Neural cell (in vitro differentiated cells): ENCODE measurements at regions not wholly inside any gene's neighbourhood (a gene's known extent, or its start where the extent isn't known, plus 50 kb on each side); places are given as distances from the start of the nearest gene placed in this dataset.

ENCODE experiments used
- H2AFZ ChIP-seq: fragments of 200-600, 300-800 bp; sonication (generic), shearing (Covaris generic); 2 replicates; pipeline ENCODE4 v1.6.0; 2014; ENCODE audit warnings: low read depth, mild to moderate bottlenecking, antibody characterized with exemption, low read length, moderate library complexity
- H3F3A ChIP-seq: fragments of 200-600 bp; shearing (Covaris generic); 2 replicates; pipeline ENCODE4 v1.6.1; 2016; ENCODE audit warnings: mild to moderate bottlenecking, moderate library complexity, mixed read lengths, antibody characterized with exemption, low read length; ENCODE audit not compliant: insufficient read depth, poor library complexity, severe bottlenecking
- H3K27ac ChIP-seq: fragments of 200-600, 300-800 bp; sonication (generic), shearing (Covaris generic); 2 replicates; pipeline ENCODE4 v1.5.1; 2014; ENCODE audit warnings: mild to moderate bottlenecking, low read length, moderate library complexity
- H3K27me3 ChIP-seq: fragments of 300-800, 200-600 bp; sonication (generic), shearing (Covaris generic); 2 replicates; pipeline ENCODE4 v1.6.0; 2014; ENCODE audit warnings: mild to moderate bottlenecking, low read depth, low read length, moderate library complexity; ENCODE audit not compliant: insufficient read depth
- H3K36me3 ChIP-seq: fragments of 300-800, 200-600 bp; sonication (generic), shearing (Covaris generic); 2 replicates; pipeline ENCODE4 v1.5.1; 2014; ENCODE audit warnings: mild to moderate bottlenecking, antibody characterized with exemption, low read length, moderate library complexity; ENCODE audit not compliant: insufficient read depth
- H3K4me2 ChIP-seq: fragments of 300-800, 200-600 bp; sonication (generic), shearing (Covaris generic); 2 replicates; pipeline ENCODE4 v1.6.0; 2014; ENCODE audit warnings: mild to moderate bottlenecking, low read length
- H3K4me3 ChIP-seq: fragments of 300-800, 200-600 bp; sonication (generic), shearing (Covaris generic); 2 replicates; pipeline ENCODE4 v1.5.1; 2014; ENCODE audit warnings: mild to moderate bottlenecking, low read length, moderate library complexity
- H3K79me2 ChIP-seq: fragments of 200-600 bp; shearing (Covaris generic); replicated peaks from 2 replicates; pipeline ENCODE4 v1.6.0; 2014; ENCODE audit warnings: mild to moderate bottlenecking, low read length, moderate library complexity; ENCODE audit not compliant: insufficient read depth
- H3K9ac ChIP-seq: fragments of 300-800, 200-600 bp; sonication (generic), shearing (Covaris generic); 2 replicates; pipeline ENCODE4 v1.6.1; 2016; ENCODE audit warnings: mild to moderate bottlenecking, low read length, mixed read lengths
- H3K9me2 ChIP-seq: fragments of 200-600 bp; shearing (Covaris generic); 2 replicates; pipeline ENCODE4 v1.6.1; 2016; ENCODE audit warnings: mild to moderate bottlenecking, low read length, mixed read lengths; ENCODE audit not compliant: insufficient read depth
- H3K9me3 ChIP-seq: fragments of 200-600, 300-800 bp; sonication (generic), shearing (Covaris generic); 2 replicates; pipeline ENCODE4 v1.6.1; 2016; ENCODE audit warnings: mild to moderate bottlenecking, mixed run types, low read length, moderate library complexity, mixed read lengths
- H4K20me1 ChIP-seq: fragments of 200-600 bp; shearing (Covaris generic); 2 replicates; pipeline ENCODE4 v1.6.1; 2016; ENCODE audit warnings: mild to moderate bottlenecking, mixed run types; ENCODE audit not compliant: insufficient read depth
- CTCF ChIP-seq: fragments of 450-650 bp; IDR thresholded peaks from 2 replicates; pipeline ENCODE4 v1.5.1; 2014; ENCODE audit warnings: antibody characterized with exemption, mild to moderate bottlenecking, moderate library complexity; ENCODE audit not compliant: poor library complexity, severe bottlenecking
- EP300 ChIP-seq: fragments of 450-650 bp; conservative IDR thresholded peaks from 2 replicates; pipeline ENCODE4 v1.6.1; 2014; ENCODE audit warnings: antibody characterized with exemption, mild to moderate bottlenecking, moderate library complexity; ENCODE audit not compliant: poor library complexity, severe bottlenecking
- EZH2 ChIP-seq: fragments of 200-600, 300-800 bp; shearing (Covaris generic), sonication (generic); IDR thresholded peaks from 2 replicates; pipeline ENCODE4 v1.6.1; 2014; ENCODE audit warnings: antibody characterized with exemption, low read length, borderline replicate concordance, mild to moderate bottlenecking; ENCODE audit not compliant: insufficient read depth, poor library complexity, severe bottlenecking
- MXI1 ChIP-seq: fragments of 450-650 bp; conservative IDR thresholded peaks from 2 replicates; pipeline ENCODE4 v1.6.1; 2014; ENCODE audit warnings: antibody characterized with exemption, mild to moderate bottlenecking; ENCODE audit not compliant: poor library complexity, severe bottlenecking
- POLR2AphosphoS5 ChIP-seq: IDR thresholded peaks from 2 replicates; pipeline ENCODE4 v1.6.1; 2012
- RAD21 ChIP-seq: fragments of 450-650 bp; conservative IDR thresholded peaks from 2 replicates; pipeline ENCODE4 v1.6.1; 2014; ENCODE audit warnings: antibody characterized with exemption, mild to moderate bottlenecking, moderate library complexity
- REST ChIP-seq: IDR thresholded peaks from 2 replicates; pipeline ENCODE4 v1.6.1; 2012; ENCODE audit warnings: borderline replicate concordance
- SMC3 ChIP-seq: fragments of 450-650 bp; conservative IDR thresholded peaks from 2 replicates; pipeline ENCODE4 v1.6.1; 2014; ENCODE audit warnings: antibody characterized with exemption, mild to moderate bottlenecking, moderate library complexity; ENCODE audit not compliant: poor library complexity
- TAF1 ChIP-seq: IDR thresholded peaks from 2 replicates; pipeline ENCODE4 v1.6.1; 2012; ENCODE audit warnings: low read depth

GRCh38 chr2:216261042-216261537 is 111.2 kb downstream of the MARCHF4 start:
- H4K20me1 ChIP-seq, result no peaks in the 10 kb centered on the region
- H3K36me3 ChIP-seq, result peaks cover 9% of the 10 kb centered on the region
- H3K9me3 ChIP-seq, result no peaks in the 10 kb centered on the region
- no peak overlapping the region for H3K4me2 ChIP-seq
- H3K79me2 ChIP-seq, result no peaks in the 10 kb centered on the region
- no peaks in the 10 kb centered on the region for H3F3A ChIP-seq
- H3K9ac ChIP-seq, result no peak overlapping the region
- no peak overlapping the region for H3K27ac ChIP-seq
- H3K9me2 ChIP-seq, result no peaks in the 10 kb centered on the region
- no peaks in the 10 kb centered on the region for H3K27me3 ChIP-seq
- no peak overlapping the region for H2AFZ ChIP-seq
- no peak overlapping the region for H3K4me3 ChIP-seq
- no peak for TF ChIP-seq CTCF
- TF ChIP-seq SMC3, result no peak

GRCh38 chr2:216260629-216261028 is 111.7 kb downstream of the MARCHF4 start:
- TF ChIP-seq EZH2 (no peak), MXI1 (no peak), POLR2AphosphoS5 (no peak), SMC3 (no peak)
- Histone ChIP-seq H2AFZ (no peak overlapping the region), H3K9me2 (no peaks in the 10 kb centered on the region), H4K20me1 (no peaks in the 10 kb centered on the region), H3K27ac (no peak overlapping the region), H3K4me3 (no peak overlapping the region), H3K9me3 (no peaks in the 10 kb centered on the region), H3K9ac (no peak overlapping the region), H3K4me2 (no peak overlapping the region), H3F3A (no peaks in the 10 kb centered on the region), H3K79me2 (no peaks in the 10 kb centered on the region), H3K36me3 (peaks cover 9% of the 10 kb centered on the region), H3K27me3 (no peaks in the 10 kb centered on the region)

DNA sequence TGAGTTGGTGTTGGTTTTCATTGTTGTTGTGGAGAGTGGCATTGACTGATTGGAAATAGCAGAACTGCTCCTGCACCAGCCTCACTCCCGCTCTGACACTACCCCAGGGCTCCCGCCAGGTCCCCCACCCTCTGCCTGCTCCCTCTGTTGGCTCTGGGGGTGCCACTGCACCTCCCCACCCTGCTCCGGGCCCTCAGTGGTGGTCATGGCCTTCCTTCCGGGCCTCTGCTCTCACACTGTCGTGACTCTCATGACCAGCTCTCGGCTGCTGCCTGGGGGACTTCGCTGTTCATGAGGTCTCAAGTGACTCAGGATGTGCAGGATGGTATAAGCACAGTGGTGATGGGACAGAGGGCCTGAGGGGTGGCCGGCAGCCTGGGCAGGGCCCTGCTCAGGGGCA is 113.2 kb downstream of the MARCHF4 start:
- Histone ChIP-seq H3K4me3 (no peak overlapping the region), H2AFZ (no peak overlapping the region), H3K9ac (no peak overlapping the region), H3K27me3 (no peaks in the 10 kb centered on the region), H3K27ac (no peak overlapping the region), H3K4me2 (no peak overlapping the region), H3F3A (no peaks in the 10 kb centered on the region), H3K36me3 (peaks cover 9% of the 10 kb centered on the region), H3K9me2 (no peaks in the 10 kb centered on the region), H3K9me3 (no peaks in the 10 kb centered on the region), H3K79me2 (no peaks in the 10 kb centered on the region), H4K20me1 (no peaks in the 10 kb centered on the region)
- TF ChIP-seq TAF1, result no peak
- TF ChIP-seq EP300, result no peak
- no peak for TF ChIP-seq REST
- no peak for TF ChIP-seq CTCF
- no peak for TF ChIP-seq MXI1
- TF ChIP-seq SMC3, result no peak
- no peak for TF ChIP-seq RAD21
- TF ChIP-seq POLR2AphosphoS5, result no peak
- TF ChIP-seq EZH2, result no peak
